GM21447 (cell line): ENCODE measurements at regions not wholly inside any gene's neighbourhood (a gene's known extent, or its start where the extent isn't known, plus 50 kb on each side); places are given as distances from the start of the nearest gene placed in this dataset.
"Not testable (repeated sequence)": the region's sequence is repeated elsewhere in the genome, so short reads cannot be mapped to it uniquely, and the experiment has no call there.

Experiments used
- ATAC-seq: cut with Tn5 transposase; IDR thresholded peaks from one replicate; pipeline ENCODE4 v1.9.1; 2021; ENCODE audit not compliant: unreplicated experiment

- ATAC-seq = no peak
Measured at GRCh38 chr5:83810511-83810910, 89.9 kb upstream of the HAPLN1 start.

- no peak for ATAC-seq
Measured at GRCh38 chr5:83802686-83803085, 82.0 kb upstream of the HAPLN1 start.

DNA sequence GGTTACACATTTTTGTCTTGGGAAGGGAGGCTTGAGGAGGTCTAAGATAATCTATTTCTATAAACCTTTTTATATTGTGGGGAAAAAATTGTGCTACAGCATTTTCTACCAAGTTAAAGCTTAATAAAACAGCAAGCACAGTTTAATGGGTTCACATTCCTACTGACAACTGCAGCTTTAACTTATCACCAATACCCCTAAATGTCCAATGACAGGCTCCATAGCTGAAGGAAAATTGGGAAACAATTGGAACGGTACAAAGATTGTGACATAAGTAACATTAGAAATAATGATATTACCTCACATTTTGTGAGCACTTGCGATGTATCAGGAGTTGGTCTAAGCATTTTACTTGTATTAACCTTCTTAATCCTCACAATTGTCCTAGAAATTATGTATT lies 79.5 kb upstream of the HAPLN1 start:
- no peak for ATAC-seq

- not testable (repeated sequence) for ATAC-seq
Measured at GRCh38 chr5:83799020-83799419, 78.4 kb upstream of the HAPLN1 start.

- ATAC-seq = no peak
Measured at GRCh38 chr5:83789371-83789770, 68.7 kb upstream of the HAPLN1 start.

GRCh38 chr5:83787631-83788030 lies 67.0 kb upstream of the HAPLN1 start:
- no peak for ATAC-seq

- ATAC-seq = no peak
Measured at GRCh38 chr5:83785176-83785668, 64.6 kb upstream of the HAPLN1 start.

DNA sequence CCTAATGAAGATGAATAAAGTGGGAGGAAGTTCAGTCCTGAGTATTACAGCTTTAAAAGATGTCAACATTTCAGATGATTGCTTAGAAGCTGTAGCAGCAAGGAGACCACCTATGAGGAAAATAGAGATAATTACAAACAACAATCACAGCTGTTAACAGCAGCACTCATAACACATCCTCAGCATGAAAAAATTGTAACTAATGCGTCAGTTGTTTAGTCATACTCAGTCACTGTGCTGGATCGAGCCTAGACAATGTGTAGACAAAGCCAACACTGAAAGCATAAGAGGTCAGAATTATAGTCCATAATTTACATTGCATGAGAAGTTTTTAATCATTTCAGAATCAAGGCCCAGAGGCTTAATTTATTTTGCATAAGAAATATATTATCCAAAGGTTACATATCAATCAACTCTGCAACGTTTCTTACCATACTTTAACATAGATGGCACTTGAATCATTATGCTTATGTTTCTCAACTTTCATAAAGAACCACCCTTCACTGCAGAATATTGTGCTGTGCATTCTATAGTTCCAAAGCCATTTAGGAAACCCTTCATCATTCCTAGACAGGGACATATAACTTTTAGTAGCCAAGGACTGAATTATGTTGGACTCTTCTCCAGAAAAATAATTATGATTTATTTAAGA lies 60.2 kb upstream of the HAPLN1 start:
- ATAC-seq = no peak

DNA sequence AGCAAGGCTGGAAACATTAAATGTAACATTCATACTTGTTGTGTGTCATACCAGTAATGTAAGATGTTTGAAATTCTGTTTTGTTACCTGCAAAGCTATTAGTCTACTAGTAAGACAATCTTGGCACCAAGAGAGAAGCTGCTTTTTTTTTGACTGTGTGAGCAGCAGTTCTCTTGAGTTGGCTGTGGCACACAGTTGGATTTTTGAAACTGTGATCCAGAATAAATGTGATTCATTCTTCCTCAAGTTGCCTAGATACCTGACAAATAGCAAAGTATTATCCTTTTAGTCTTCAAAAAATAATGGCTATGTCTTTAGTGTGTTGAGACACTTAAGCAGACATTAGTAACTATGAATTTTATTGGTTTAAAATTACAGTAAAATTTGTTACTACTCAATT lies 57.2 kb upstream of the HAPLN1 start:
- ATAC-seq = no peak

DNA sequence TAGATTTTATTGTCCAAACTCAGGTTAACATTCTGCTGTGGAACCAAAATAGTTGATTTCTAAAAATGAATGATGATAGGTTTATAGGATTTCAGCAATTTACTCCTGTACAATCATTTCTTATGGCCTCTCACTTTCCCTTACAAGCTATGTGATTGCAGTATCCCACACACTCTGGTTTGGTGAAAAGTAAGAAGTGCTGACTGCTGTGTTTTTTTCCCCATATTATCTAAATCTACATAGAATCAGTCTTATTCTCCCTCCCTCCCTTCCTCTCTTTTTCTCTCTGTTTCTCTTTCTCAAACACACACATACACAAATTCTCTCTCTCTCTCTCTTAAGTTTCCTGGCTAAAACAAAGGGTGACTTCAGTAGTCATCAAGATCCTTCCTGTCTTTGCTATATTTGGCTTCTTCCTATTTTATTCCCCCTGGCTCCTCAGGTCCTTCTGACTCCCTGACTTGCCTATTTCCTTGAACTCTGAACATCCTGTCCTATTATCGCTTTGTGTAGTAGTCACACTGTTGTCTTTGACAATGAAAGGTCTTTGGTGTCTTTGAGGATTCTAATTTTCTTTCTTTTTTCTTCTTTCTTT lies 55.9 kb upstream of the HAPLN1 start:
- no peak for ATAC-seq
